CD14-positive monocyte (primary cell): ENCODE measurements at regions not wholly inside any gene's neighbourhood (a gene's known extent, or its start where the extent isn't known, plus 50 kb on each side); places are given as distances from the start of the nearest gene placed in this dataset.
"Not testable (repeated sequence)": the region's sequence is repeated elsewhere in the genome, so short reads cannot be mapped to it uniquely, and the experiment has no call there.

Experiments
- DNase-seq, 3 donors: peaks; one replicate each; pipeline ENCODE4 v3.0.0-alpha.2; 2011 to 2022
- H2AFZ ChIP-seq: 2 replicates; pipeline ENCODE4 v1.6.0; 2012; ENCODE audit warnings: mild to moderate bottlenecking, low read depth, low read length, inconsistent platforms; ENCODE audit not compliant: insufficient read depth, poor library complexity, severe bottlenecking
- H3K27ac ChIP-seq, 2 donors: 1 replicate in 1 of 2; 2 replicates in 1 of 2; pipeline ENCODE4 v1.5.1; 2012 to 2013; ENCODE audit warnings: low read length in 2 of 2, control low read depth in 1 of 2, inconsistent platforms in 1 of 2, low read depth in 1 of 2, mild to moderate bottlenecking in 1 of 2
- H3K27me3 ChIP-seq, 2 donors: one replicate each; pipeline versions ENCODE4 v1.6.0 to v1.6.1; 2011 to 2013; ENCODE audit warnings: low read length in 2 of 2; ENCODE audit not compliant: control insufficient read depth in 2 of 2, insufficient read depth in 2 of 2
- H3K36me3 ChIP-seq, 2 donors: replicated peaks in 1 of 2; 1 replicate in 1 of 2; 2 replicates in 1 of 2; pipeline versions ENCODE4 v1.5.1 to v1.6.1; 2012 to 2013; ENCODE audit warnings: low read length in 2 of 2, control low read depth in 1 of 2, inconsistent platforms in 1 of 2, mild to moderate bottlenecking in 1 of 2; ENCODE audit not compliant: insufficient read depth in 2 of 2, control insufficient read depth in 1 of 2
- H3K4me1 ChIP-seq, 2 donors: 1 replicate in 1 of 2; 2 replicates in 1 of 2; pipeline versions ENCODE4 v1.5.1 to v1.6.1; 2012 to 2013; ENCODE audit warnings: low read length in 2 of 2, control low read depth in 1 of 2, inconsistent platforms in 1 of 2, mild to moderate bottlenecking in 1 of 2, moderate library complexity in 1 of 2; ENCODE audit not compliant: insufficient read depth in 2 of 2, control insufficient read depth in 1 of 2
- H3K4me2 ChIP-seq: replicated peaks from 2 replicates; pipeline ENCODE3; 2012; ENCODE audit warnings: low read length, moderate library complexity, mild to moderate bottlenecking; ENCODE audit not compliant: poor library complexity, severe bottlenecking; ENCODE audit errors: extremely low read depth
- H3K4me3 ChIP-seq, 3 experiments: fragments of 200-600 bp in 1 of 3; sonication (generic) in 1 of 3; replicated peaks in 1 of 3; 1 replicate in 2 of 3; 2 replicates in 1 of 3; pipeline ENCODE4 v1.5.1; 2011 to 2013; ENCODE audit warnings: low read length in 3 of 3, mild to moderate bottlenecking in 3 of 3, control low read depth in 2 of 3, low read depth in 2 of 3, inconsistent platforms in 1 of 3, moderate library complexity in 1 of 3
- H3K79me2 ChIP-seq: 2 replicates; pipeline ENCODE4 v1.6.0; 2012; ENCODE audit warnings: mild to moderate bottlenecking, control low read depth, inconsistent platforms, low read length, moderate library complexity; ENCODE audit not compliant: insufficient read depth
- H3K9ac ChIP-seq: 2 replicates; pipeline ENCODE4 v1.6.0; 2017; ENCODE audit warnings: low read length, mild to moderate bottlenecking; ENCODE audit not compliant: insufficient read depth, poor library complexity, severe bottlenecking
- H3K9me3 ChIP-seq, 2 donors: replicated peaks in 1 of 2; 1 replicate in 1 of 2; 2 replicates in 1 of 2; pipeline versions ENCODE4 v1.5.1 to v1.6.1; 2012 to 2013; ENCODE audit warnings: low read length in 2 of 2, control low read depth in 1 of 2; ENCODE audit not compliant: control insufficient read depth in 1 of 2, insufficient read depth in 1 of 2
- H4K20me1 ChIP-seq: 2 replicates; pipeline ENCODE4 v1.6.0; 2012; ENCODE audit warnings: mild to moderate bottlenecking, low read length, control low read depth, moderate library complexity; ENCODE audit not compliant: insufficient read depth
- H3K27ac Mint-ChIP-seq, 7 donors: one replicate each; pipeline ENCODE4 v1.8.0; 2020; ENCODE audit warnings: mild to moderate bottlenecking in 7 of 7, mixed read lengths in 7 of 7, moderate library complexity in 6 of 7, inconsistent platforms in 2 of 7
- H3K27me3 Mint-ChIP-seq, 3 donors: one replicate each; pipeline ENCODE4 v1.8.0; 2021 to 2022; ENCODE audit warnings: low read depth in 3 of 3, mild to moderate bottlenecking in 3 of 3, mixed read lengths in 3 of 3, moderate library complexity in 3 of 3, inconsistent platforms in 1 of 3
- H3K36me3 Mint-ChIP-seq, 2 donors: one replicate each; pipeline ENCODE4 v1.8.0; 2020; ENCODE audit warnings: mixed read lengths in 2 of 2, inconsistent platforms in 1 of 2, mild to moderate bottlenecking in 1 of 2
- H3K4me1 Mint-ChIP-seq: one replicate; pipeline ENCODE4 v1.8.0; 2020; ENCODE audit warnings: mild to moderate bottlenecking, mixed read lengths
- H3K4me3 Mint-ChIP-seq, 2 donors: one replicate each; pipeline ENCODE4 v1.8.0; 2020; ENCODE audit warnings: mild to moderate bottlenecking in 2 of 2, mixed read lengths in 2 of 2, moderate library complexity in 1 of 2
- H3K9me3 Mint-ChIP-seq, 7 donors: one replicate each; pipeline ENCODE4 v1.8.0; 2020 to 2022; ENCODE audit warnings: mixed read lengths in 7 of 7, mild to moderate bottlenecking in 6 of 7, moderate library complexity in 6 of 7, inconsistent platforms in 2 of 7
- WGBS: methylation state at CpG from one replicate; pipeline ENCODE4 v1.1.5; 2013; ENCODE audit warnings: missing lambda C conversion rate; ENCODE audit not compliant: insufficient coverage; 5-methylcytosine and 5-hydroxymethylcytosine counted together
- intact Hi-C, 2 donors: fragments of 100-400 bp; cut with micrococcal nuclease; formaldehyde crosslinking; loops; one replicate each; pipeline versions ENCODE4 v1.15.0 to v1.15.1; 2023

DNA sequence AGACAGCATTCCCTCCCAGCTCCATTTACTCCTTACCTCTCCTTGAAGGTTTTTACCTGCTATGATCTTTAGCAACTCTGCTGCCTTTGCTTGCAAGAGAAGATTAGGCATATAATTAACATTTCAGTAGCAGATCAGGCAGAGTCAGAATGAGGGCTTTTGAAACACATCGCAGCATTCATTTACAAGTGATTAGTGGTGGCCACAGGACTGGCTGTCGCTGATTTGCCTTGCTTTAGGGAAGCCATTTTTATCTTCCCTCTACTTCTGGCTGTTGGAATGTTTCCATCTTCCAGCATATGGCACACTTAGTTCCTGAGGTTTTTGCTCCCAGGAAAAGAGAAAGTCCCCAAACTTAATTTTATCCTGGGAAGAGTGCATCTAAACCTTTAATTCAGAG lies 124.0 kb downstream of the SPATA31A6 start:
- H3K27me3 ChIP-seq, H3K27ac ChIP-seq, H3K36me3 ChIP-seq, H2AFZ ChIP-seq, H3K79me2 ChIP-seq, DNase-seq, H3K4me1 Mint-ChIP-seq, H3K4me3 Mint-ChIP-seq, H3K36me3 Mint-ChIP-seq, intact Hi-C loops, H3K4me2 ChIP-seq, H4K20me1 ChIP-seq, H3K4me3 ChIP-seq, H3K4me1 ChIP-seq, H3K27me3 Mint-ChIP-seq, H3K9me3 Mint-ChIP-seq, H3K9ac ChIP-seq, H3K9me3 ChIP-seq, H3K27ac Mint-ChIP-seq: not testable (repeated sequence)
- no CpG with 5 or more reads among the region's 2 CpGs for WGBS

DNA sequence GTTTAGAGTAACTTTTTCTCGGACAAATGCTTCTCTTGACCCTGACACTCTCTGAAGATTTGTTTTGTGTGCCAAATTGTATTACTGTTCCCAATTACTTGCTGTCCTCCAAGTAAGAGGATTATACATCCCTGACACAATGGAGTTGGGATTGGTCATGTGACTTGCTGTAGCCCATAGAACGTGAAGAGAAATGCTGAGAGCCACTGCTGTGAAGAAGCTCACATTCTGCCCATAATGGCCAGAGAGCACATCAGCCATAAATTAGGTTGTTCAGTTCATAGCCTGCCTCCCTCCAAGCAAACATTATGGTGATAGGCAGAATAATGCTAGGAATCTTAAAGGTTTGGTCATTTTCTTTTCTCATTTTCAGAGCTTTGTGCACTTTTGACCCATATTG lies 127.5 kb downstream of the SPATA31A6 start:
- H3K36me3 Mint-ChIP-seq, result not testable (repeated sequence)

DNA sequence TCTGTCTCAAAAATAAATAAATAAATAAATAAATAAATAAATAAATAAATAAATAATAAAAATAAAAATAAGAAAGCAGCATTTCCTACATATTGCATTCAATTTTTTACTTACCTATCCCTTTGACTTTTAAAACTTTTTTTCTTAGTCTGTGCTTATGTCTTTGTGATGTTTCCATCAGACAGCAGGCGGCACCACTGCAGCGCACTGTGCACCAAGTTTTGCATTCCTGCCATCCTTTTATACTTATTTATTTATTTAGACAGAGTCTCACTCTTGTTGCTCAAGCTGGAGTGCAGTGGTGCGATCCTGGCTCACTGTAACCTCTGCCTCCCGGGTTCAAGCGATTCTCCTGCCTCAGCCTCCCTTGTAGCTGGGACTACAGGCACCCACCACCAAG lies 132.6 kb downstream of the SPATA31A6 start:
- H3K9ac ChIP-seq, H3K4me1 ChIP-seq, H4K20me1 ChIP-seq, H3K9me3 ChIP-seq, DNase-seq, H3K36me3 ChIP-seq, H3K4me1 Mint-ChIP-seq, H3K4me3 Mint-ChIP-seq, H3K36me3 Mint-ChIP-seq, H3K27me3 Mint-ChIP-seq, H3K27me3 ChIP-seq, H3K4me2 ChIP-seq, H3K4me3 ChIP-seq, H3K27ac ChIP-seq, H3K27ac Mint-ChIP-seq, H3K79me2 ChIP-seq, H3K9me3 Mint-ChIP-seq, intact Hi-C loops, H2AFZ ChIP-seq: not testable (repeated sequence)
- WGBS, result no CpG with 5 or more reads among the region's 5 CpGs

More for the DNA sequence above, 127.5 kb downstream of the SPATA31A6 start:
- H3K4me2 ChIP-seq, H3K27ac ChIP-seq, intact Hi-C loops, H3K9ac ChIP-seq, H3K9me3 ChIP-seq, H3K4me3 Mint-ChIP-seq, H3K27ac Mint-ChIP-seq, H4K20me1 ChIP-seq, DNase-seq, H3K27me3 ChIP-seq, H2AFZ ChIP-seq, H3K36me3 ChIP-seq, H3K4me3 ChIP-seq, H3K4me1 Mint-ChIP-seq, H3K4me1 ChIP-seq, H3K79me2 ChIP-seq, H3K27me3 Mint-ChIP-seq: not testable (repeated sequence)
- peaks cover 1 to 11% (median 2%) of the 10 kb centered on the region in 7 donors for H3K9me3 Mint-ChIP-seq
- no CpG with 5 or more reads among the region's 2 CpGs for WGBS

DNA sequence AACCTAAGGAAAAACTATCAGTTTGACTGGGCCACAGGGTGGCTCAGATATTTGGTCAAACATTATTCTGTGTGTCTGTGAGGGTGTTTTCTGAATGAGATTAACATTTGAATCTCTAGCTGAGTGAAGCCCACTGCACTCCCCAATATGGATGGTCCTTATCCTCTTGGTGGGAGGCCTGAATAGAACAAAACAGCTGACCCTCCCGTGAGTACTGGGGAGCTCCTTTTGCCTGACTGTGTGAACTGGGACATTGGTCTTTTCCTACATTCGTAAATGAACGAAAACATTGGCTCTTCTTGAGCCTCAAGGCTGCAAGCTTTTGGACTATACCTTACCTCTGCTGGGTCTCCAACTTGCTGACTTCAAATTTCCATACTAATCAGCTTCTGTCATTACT lies 134.2 kb downstream of the SPATA31A6 start:
- H3K27me3 ChIP-seq, H3K9me3 Mint-ChIP-seq, H3K4me1 ChIP-seq, H3K36me3 ChIP-seq, H3K27ac ChIP-seq, H3K4me3 ChIP-seq, H3K4me2 ChIP-seq, H3K9me3 ChIP-seq, H3K79me2 ChIP-seq, H2AFZ ChIP-seq, H3K4me1 Mint-ChIP-seq, H3K27me3 Mint-ChIP-seq, DNase-seq, H3K36me3 Mint-ChIP-seq, H3K4me3 Mint-ChIP-seq, H4K20me1 ChIP-seq, H3K27ac Mint-ChIP-seq, H3K9ac ChIP-seq, intact Hi-C loops: not testable (repeated sequence)
- WGBS, result 20% methylated on average over 1 of the region's 3 CpGs
